SK-N-SH (cell line): ENCODE measurements at regions not wholly inside any gene's neighbourhood (a gene's known extent, or its start where the extent isn't known, plus 50 kb on each side); places are given as distances from the start of the nearest gene placed in this dataset.
"Not testable (repeated sequence)": the region's sequence is repeated elsewhere in the genome, so short reads cannot be mapped to it uniquely, and the experiment has no call there.

Source experiments
- CTCF ChIA-PET: fragments of 300-600, 350-600 bp; formaldehyde crosslinking; extraction: SDS; loops from one replicate; lab custom pipeline; 2021; lab: Yijun Ruan, JAX
- POLR2A ChIA-PET: fragments of 350-600 bp; sonication (Branson Sonifier 250); formaldehyde crosslinking; extraction: SDS; loops from one replicate; lab custom pipeline; 2020; ENCODE audit warnings: antibody characterized with exemption, inconsistent platforms; lab: Yijun Ruan, JAX
- DNase-seq: peaks from one replicate; pipeline ENCODE4 v3.0.0; 2012
- H2AFZ ChIP-seq: fragments of 200-600 bp; sonication (generic); 2 replicates; pipeline ENCODE4 v1.8.1; 2016; ENCODE audit warnings: antibody characterized with exemption, mild to moderate bottlenecking, low read depth
- H3F3A ChIP-seq: fragments of 200-600 bp; sonication (generic); replicated peaks from 2 replicates; pipeline ENCODE3; 2016; ENCODE audit warnings: antibody characterized with exemption, mild to moderate bottlenecking; ENCODE audit not compliant: insufficient read depth
- H3K27ac ChIP-seq, 2 experiments: fragments of 200-500 bp in 1 of 2; fragments of 200-600 bp in 1 of 2; sonication (Bioruptor generic) in 1 of 2; sonication (generic), shearing (Covaris generic) in 1 of 2; 2 replicates each; pipeline versions ENCODE4 v1.5.1 to v1.6.1; 2014 to 2016; ENCODE audit warnings: low read depth in 2 of 2, inconsistent platforms in 1 of 2, low read length in 1 of 2, mild to moderate bottlenecking in 1 of 2, mixed read lengths in 1 of 2
- H3K27me3 ChIP-seq: fragments of 200-600 bp; sonication (generic), shearing (Covaris generic); 2 replicates; pipeline ENCODE4 v1.6.1; 2016; ENCODE audit warnings: mixed run types; ENCODE audit not compliant: insufficient read depth
- H3K36me3 ChIP-seq, 2 experiments: fragments of 200-500 bp in 1 of 2; fragments of 200-600 bp in 1 of 2; sonication (Bioruptor generic) in 1 of 2; sonication (generic) in 1 of 2; replicated peaks in 1 of 2; 2 replicates each; pipeline versions ENCODE3 to v1.5.1; 2014 to 2016; ENCODE audit warnings: low read length in 1 of 2, mild to moderate bottlenecking in 1 of 2; ENCODE audit not compliant: insufficient read depth in 2 of 2, control insufficient read depth in 1 of 2
- H3K4me1 ChIP-seq, 2 experiments: fragments of 200-500 bp in 1 of 2; fragments of 200-600 bp in 1 of 2; sonication (Bioruptor generic) in 1 of 2; sonication (generic), shearing (Covaris generic) in 1 of 2; 2 replicates each; pipeline versions ENCODE4 v1.5.1 to v1.6.1; 2014 to 2016; ENCODE audit warnings: low read depth in 1 of 2, low read length in 1 of 2, mixed run types in 1 of 2; ENCODE audit not compliant: insufficient read depth in 2 of 2, control insufficient read depth in 1 of 2
- H3K4me2 ChIP-seq: fragments of 200-600 bp; sonication (generic), shearing (Covaris generic); 2 replicates; pipeline ENCODE4 v1.6.1; 2017; ENCODE audit warnings: mixed run types
- H3K4me3 ChIP-seq, 2 experiments: fragments of 200-500 bp in 1 of 2; fragments of 200-600 bp in 1 of 2; sonication (Bioruptor generic) in 1 of 2; sonication (generic), shearing (Covaris generic) in 1 of 2; 2 replicates each; pipeline versions ENCODE4 v1.5.1 to v1.8.1; 2014 to 2016; ENCODE audit warnings: low read depth in 2 of 2, inconsistent platforms in 1 of 2, low read length in 1 of 2, mild to moderate bottlenecking in 1 of 2, mixed read lengths in 1 of 2, moderate library complexity in 1 of 2
- H3K79me2 ChIP-seq: fragments of 200-600 bp; sonication (generic); 2 replicates; pipeline ENCODE4 v1.8.1; 2017; ENCODE audit warnings: mild to moderate bottlenecking; ENCODE audit not compliant: insufficient read depth
- H3K9ac ChIP-seq: fragments of 200-600 bp; sonication (generic); 2 replicates; pipeline ENCODE4 v1.6.1; 2017; ENCODE audit warnings: mixed run types
- H3K9me2 ChIP-seq: fragments of 200-600 bp; sonication (generic); 2 replicates; pipeline ENCODE4 v1.6.1; 2017; ENCODE audit warnings: mixed run types
- H3K9me3 ChIP-seq: fragments of 200-600 bp; sonication (generic); 2 replicates; pipeline ENCODE4 v1.6.1; 2017; ENCODE audit warnings: mixed run types, mild to moderate bottlenecking, moderate library complexity
- H4K20me1 ChIP-seq: fragments of 200-600 bp; sonication (generic); 2 replicates; pipeline ENCODE4 v1.6.1; 2017; ENCODE audit warnings: mild to moderate bottlenecking, mixed run types; ENCODE audit not compliant: insufficient read depth
- FOXM1 ChIP-seq: IDR thresholded peaks from 2 replicates; pipeline ENCODE4 v1.4.0; 2012; ENCODE audit warnings: low read depth, mild to moderate bottlenecking
- REST ChIP-seq: IDR thresholded peaks from 2 replicates; pipeline ENCODE4 v1.6.1; 2012; ENCODE audit warnings: mild to moderate bottlenecking, low read depth, low read length, moderate library complexity
- WGBS: methylation state at CpG from one replicate; pipeline ENCODE4 v1.1.6; 2017; ENCODE audit warnings: low lambda C conversion rate; 5-methylcytosine and 5-hydroxymethylcytosine counted together
- TF ChIP-seq, protein P1 (sequence below): IDR thresholded peaks from 2 replicates; pipeline ENCODE4 v1.4.0; 2012; ENCODE audit warnings: low read depth, borderline replicate concordance

DNA sequence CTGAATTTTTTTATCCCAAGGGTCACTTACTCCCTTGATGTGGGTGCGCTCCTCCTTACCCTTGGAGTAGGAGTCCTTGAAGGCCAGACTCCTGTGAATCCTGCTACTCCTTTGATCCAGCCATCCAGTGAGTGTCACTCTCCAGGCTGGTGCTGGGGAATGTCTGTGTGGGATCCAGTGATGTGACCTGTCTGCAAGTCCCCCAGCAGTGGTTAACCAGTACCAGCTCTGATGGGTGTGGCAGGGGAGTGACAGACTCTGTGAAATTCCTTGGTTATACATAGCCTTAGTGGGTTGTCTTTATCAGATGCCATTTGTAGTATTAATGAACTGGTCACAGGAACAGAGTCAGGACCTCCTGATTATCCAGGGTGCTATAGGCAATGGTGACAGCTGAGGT lies 409.5 kb upstream of the LMO3 start (continued):
- no peak for TF ChIP-seq REST
- no peak for TF ChIP-seq FOXM1
- TF ChIP-seq, protein P1, sequence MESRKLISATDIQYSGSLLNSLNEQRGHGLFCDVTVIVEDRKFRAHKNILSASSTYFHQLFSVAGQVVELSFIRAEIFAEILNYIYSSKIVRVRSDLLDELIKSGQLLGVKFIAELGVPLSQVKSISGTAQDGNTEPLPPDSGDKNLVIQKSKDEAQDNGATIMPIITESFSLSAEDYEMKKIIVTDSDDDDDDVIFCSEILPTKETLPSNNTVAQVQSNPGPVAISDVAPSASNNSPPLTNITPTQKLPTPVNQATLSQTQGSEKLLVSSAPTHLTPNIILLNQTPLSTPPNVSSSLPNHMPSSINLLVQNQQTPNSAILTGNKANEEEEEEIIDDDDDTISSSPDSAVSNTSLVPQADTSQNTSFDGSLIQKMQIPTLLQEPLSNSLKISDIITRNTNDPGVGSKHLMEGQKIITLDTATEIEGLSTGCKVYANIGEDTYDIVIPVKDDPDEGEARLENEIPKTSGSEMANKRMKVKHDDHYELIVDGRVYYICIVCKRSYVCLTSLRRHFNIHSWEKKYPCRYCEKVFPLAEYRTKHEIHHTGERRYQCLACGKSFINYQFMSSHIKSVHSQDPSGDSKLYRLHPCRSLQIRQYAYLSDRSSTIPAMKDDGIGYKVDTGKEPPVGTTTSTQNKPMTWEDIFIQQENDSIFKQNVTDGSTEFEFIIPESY, result no peak

GRCh38 chr12:17007442-17008040 lies 401.6 kb upstream of the LMO3 start:
- H3K27ac ChIP-seq, H3K4me2 ChIP-seq, H2AFZ ChIP-seq, H3K4me3 ChIP-seq, H3K9me2 ChIP-seq, H3K79me2 ChIP-seq, H3K9me3 ChIP-seq, H3K9ac ChIP-seq, H3K27me3 ChIP-seq, POLR2A ChIA-PET, H3F3A ChIP-seq, DNase-seq, CTCF ChIA-PET, H3K36me3 ChIP-seq, H3K4me1 ChIP-seq, H4K20me1 ChIP-seq: not testable (repeated sequence)
- WGBS, result 73% methylated on average over 30 of the region's 43 CpGs

DNA sequence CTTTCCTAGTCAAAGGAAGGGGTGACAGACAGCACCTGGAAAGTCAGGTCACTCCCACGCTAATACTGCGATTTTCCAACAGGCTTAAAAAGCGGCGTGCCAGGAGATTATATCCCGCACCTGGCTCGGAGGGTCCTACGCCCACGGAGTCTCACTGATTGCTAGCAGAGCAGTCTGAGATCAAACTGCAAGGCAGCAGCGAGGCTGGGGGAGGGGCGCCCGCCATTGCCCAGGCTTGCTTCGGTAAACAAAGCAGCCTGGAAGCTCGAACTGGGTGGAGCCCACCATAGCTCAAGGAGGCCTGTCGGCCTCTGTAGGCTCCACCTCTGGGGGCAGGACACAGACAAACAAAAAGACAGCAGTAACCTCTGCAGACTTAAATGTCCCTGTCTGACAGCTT lies 392.6 kb upstream of the LMO3 start:
- H3F3A ChIP-seq, H3K27ac ChIP-seq, POLR2A ChIA-PET, CTCF ChIA-PET, H3K9ac ChIP-seq, H3K9me2 ChIP-seq, H3K4me1 ChIP-seq, H3K9me3 ChIP-seq, H3K4me3 ChIP-seq, H3K4me2 ChIP-seq, H3K27me3 ChIP-seq, H2AFZ ChIP-seq, H3K79me2 ChIP-seq, DNase-seq, H4K20me1 ChIP-seq, H3K36me3 ChIP-seq: not testable (repeated sequence)
- WGBS, result 45% methylated on average over 9 of the region's 14 CpGs
